ENCODE measurements at regions not wholly inside any gene's neighbourhood (a gene's known extent, or its start where the extent isn't known, plus 50 kb on each side); places are given as distances from the start of the nearest gene placed in this dataset.

- Histone ChIP-seq H3K4me1 (no peaks in the 10 kb centered on the region), H3K27me3 (no peaks in the 10 kb centered on the region), H3K27ac (no peak overlapping the region), H3K36me3 (no peaks in the 10 kb centered on the region), H3K4me3 (no peak overlapping the region), H3K9me3 (no peaks in the 10 kb centered on the region)
- no peak for DNase-seq
- TF ChIP-seq, protein P1, sequence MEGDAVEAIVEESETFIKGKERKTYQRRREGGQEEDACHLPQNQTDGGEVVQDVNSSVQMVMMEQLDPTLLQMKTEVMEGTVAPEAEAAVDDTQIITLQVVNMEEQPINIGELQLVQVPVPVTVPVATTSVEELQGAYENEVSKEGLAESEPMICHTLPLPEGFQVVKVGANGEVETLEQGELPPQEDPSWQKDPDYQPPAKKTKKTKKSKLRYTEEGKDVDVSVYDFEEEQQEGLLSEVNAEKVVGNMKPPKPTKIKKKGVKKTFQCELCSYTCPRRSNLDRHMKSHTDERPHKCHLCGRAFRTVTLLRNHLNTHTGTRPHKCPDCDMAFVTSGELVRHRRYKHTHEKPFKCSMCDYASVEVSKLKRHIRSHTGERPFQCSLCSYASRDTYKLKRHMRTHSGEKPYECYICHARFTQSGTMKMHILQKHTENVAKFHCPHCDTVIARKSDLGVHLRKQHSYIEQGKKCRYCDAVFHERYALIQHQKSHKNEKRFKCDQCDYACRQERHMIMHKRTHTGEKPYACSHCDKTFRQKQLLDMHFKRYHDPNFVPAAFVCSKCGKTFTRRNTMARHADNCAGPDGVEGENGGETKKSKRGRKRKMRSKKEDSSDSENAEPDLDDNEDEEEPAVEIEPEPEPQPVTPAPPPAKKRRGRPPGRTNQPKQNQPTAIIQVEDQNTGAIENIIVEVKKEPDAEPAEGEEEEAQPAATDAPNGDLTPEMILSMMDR (IDR thresholded peaks at IDR 0.05): no peak
These were observed 157.9 kb upstream of the PDE10A start for GRCh38 chr6:165820934-165821333.

GRCh38 chr6:165820407-165820806, 157.4 kb upstream of the PDE10A start:
- H3K9me3 ChIP-seq: no peaks in the 10 kb centered on the region
- H3K27ac ChIP-seq: no peak overlapping the region
- no peaks in the 10 kb centered on the region for H3K4me1 ChIP-seq
- H3K4me3 ChIP-seq: no peak overlapping the region
- TF ChIP-seq, protein P1 (IDR thresholded peaks at IDR 0.05): no peak
- TF ChIP-seq POLR2A (IDR thresholded peaks at IDR 0.05): no peak
- no peaks in the 10 kb centered on the region for H3K27me3 ChIP-seq
- no peaks in the 10 kb centered on the region for H3K36me3 ChIP-seq
- DNase-seq: no peak

GRCh38 chr6:165819394-165819793, 156.4 kb upstream of the PDE10A start:
- Histone ChIP-seq H3K27me3 (no peaks in the 10 kb centered on the region), H3K36me3 (no peaks in the 10 kb centered on the region), H3K9me3 (no peaks in the 10 kb centered on the region), H3K27ac (no peak overlapping the region), H3K4me3 (no peak overlapping the region), H3K4me1 (no peaks in the 10 kb centered on the region)
- TF ChIP-seq POLR2A (IDR thresholded peaks at IDR 0.05): no peak
- TF ChIP-seq, protein P1 (IDR thresholded peaks at IDR 0.05): no peak
- no peak for DNase-seq

DNA sequence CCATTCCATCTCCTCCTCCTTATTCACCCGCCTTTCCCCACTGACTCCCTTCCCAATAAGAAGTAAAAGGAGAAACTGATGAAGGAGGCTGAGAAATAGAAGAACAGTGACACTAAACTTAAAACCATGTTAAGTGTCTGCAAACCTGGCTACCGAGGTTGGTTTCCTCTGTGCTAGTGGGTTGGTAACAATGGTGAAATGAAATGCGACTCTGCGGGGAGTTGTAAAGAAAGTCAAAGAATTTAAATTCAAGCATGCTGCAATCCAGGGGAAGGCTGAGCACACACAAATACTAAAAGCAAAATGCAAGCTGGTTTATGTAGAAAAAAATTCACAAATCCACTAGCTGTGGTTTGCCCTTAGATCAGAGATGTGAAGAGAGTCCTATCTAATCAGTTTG, 155.2 kb upstream of the PDE10A start:
- no peaks in the 10 kb centered on the region for H3K9me3 ChIP-seq
- no peaks in the 10 kb centered on the region for H3K4me1 ChIP-seq
- H3K27ac ChIP-seq: no peak overlapping the region
- TF ChIP-seq, protein P1 (IDR thresholded peaks at IDR 0.05): no peak
- no peak for TF ChIP-seq POLR2A (IDR thresholded peaks at IDR 0.05)
- no peak for DNase-seq
- no peaks in the 10 kb centered on the region for H3K27me3 ChIP-seq
- H3K36me3 ChIP-seq: no peaks in the 10 kb centered on the region
- no peak overlapping the region for H3K4me3 ChIP-seq

GRCh38 chr6:165817771-165818170, 154.7 kb upstream of the PDE10A start:
- TF ChIP-seq POLR2A (IDR thresholded peaks at IDR 0.05): no peak
- TF ChIP-seq, protein P1 (IDR thresholded peaks at IDR 0.05): no peak

DNA sequence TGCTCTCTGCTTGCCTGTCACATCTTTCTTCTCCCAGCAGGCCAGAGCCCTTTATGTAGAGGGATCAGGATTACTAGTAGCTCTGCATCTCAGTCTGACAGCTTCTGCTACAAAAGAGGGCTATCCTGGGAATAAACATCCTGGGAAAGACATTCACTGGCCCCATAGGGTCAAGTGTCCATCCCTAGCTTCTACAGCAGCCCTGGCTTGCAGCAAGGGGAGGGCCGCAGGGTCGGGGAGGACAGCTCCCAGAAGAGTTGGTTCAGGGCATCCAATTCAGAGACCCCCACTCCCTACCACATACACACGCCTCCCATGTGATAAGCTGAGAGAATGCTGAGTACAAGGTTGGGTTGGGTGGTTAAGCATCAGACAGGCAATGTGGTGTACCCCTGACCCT, 154.1 kb upstream of the PDE10A start:
- TF ChIP-seq POLR2A (IDR thresholded peaks at IDR 0.05): no peak
- TF ChIP-seq, protein P1 (IDR thresholded peaks at IDR 0.05): no peak
- no peak overlapping the region for H3K27ac ChIP-seq
- no peak for DNase-seq
- H3K4me1 ChIP-seq: no peaks in the 10 kb centered on the region
- H3K27me3 ChIP-seq: no peaks in the 10 kb centered on the region
- no peaks in the 10 kb centered on the region for H3K9me3 ChIP-seq
- no peak overlapping the region for H3K4me3 ChIP-seq
- no peaks in the 10 kb centered on the region for H3K36me3 ChIP-seq

More at GRCh38 chr6:165817771-165818170, 154.7 kb upstream of the PDE10A start:
- H3K36me3 ChIP-seq: no peaks in the 10 kb centered on the region
- no peak overlapping the region for H3K4me3 ChIP-seq
- H3K27me3 ChIP-seq: no peaks in the 10 kb centered on the region
- no peaks in the 10 kb centered on the region for H3K4me1 ChIP-seq
- H3K9me3 ChIP-seq: no peaks in the 10 kb centered on the region
- H3K27ac ChIP-seq: no peak overlapping the region
- no peak for DNase-seq
